ENCODE measurements at regions not wholly inside any gene's neighbourhood (a gene's known extent, or its start where the extent isn't known, plus 50 kb on each side); places are given as distances from the start of the nearest gene placed in this dataset.

- TF ChIP-seq CTCF (conservative IDR thresholded peaks at IDR 0.05; ENCODE audit: low read length): no peak
- TF ChIP-seq EZH2phosphoT487 (IDR thresholded peaks at IDR 0.05; ENCODE audit: borderline replicate concordance, low read depth, low read length): no peak
Observed at GRCh38 chr9:89684912-89685636, 80.3 kb downstream of the GADD45G start.

Data from OCI-LY7 (cell line).